H1 (cell line): ENCODE measurements at regions not wholly inside any gene's neighbourhood (a gene's known extent, or its start where the extent isn't known, plus 50 kb on each side); places are given as distances from the start of the nearest gene placed in this dataset.
A peak's percentile ranks its signal among the peaks of the same experiment; 100 is the strongest.

Source experiments
- CTCF ChIA-PET: fragments of 300-600 bp; sonication (Branson Sonifier 250); formaldehyde crosslinking; loops from one replicate; lab custom pipeline; 2021; ENCODE audit not compliant: partially characterized antibody; lab: Charles Lee
- POLR2A ChIA-PET: fragments of 300-600 bp; sonication (Branson Sonifier 250); formaldehyde crosslinking; loops from one replicate; lab custom pipeline; 2021; ENCODE audit warnings: inconsistent platforms; ENCODE audit not compliant: partially characterized antibody; lab: Charles Lee
- DNase-seq, 2 experiments: peaks; one replicate each; pipeline versions ENCODE4 v3.0.0 to v3.0.0-alpha.2; 2010 to 2022; ENCODE audit warnings: low spot score in 2 of 2, low read depth in 1 of 2, mixed read lengths in 1 of 2
- FAIRE-seq: peaks from 2 replicates; lab custom pipeline; 2011; peaks lifted over from hg19 to GRCh38; lab: Jason Lieb, UNC
- H2AFZ ChIP-seq: 2 replicates; pipeline ENCODE4 v1.8.1; 2012; ENCODE audit warnings: low read length, inconsistent platforms
- H2AK5ac ChIP-seq: 2 replicates; pipeline ENCODE4 v1.6.1; 2013; ENCODE audit warnings: low read depth, low read length
- H2BK120ac ChIP-seq: replicated peaks from 2 replicates; pipeline ENCODE3; 2013; ENCODE audit warnings: low read depth, low read length, inconsistent platforms
- H2BK12ac ChIP-seq: 2 replicates; pipeline ENCODE4 v1.6.1; 2013; ENCODE audit warnings: low read depth, low read length
- H2BK15ac ChIP-seq: 2 replicates; pipeline ENCODE4 v1.6.1; 2013; ENCODE audit warnings: low read length
- H2BK20ac ChIP-seq: 2 replicates; pipeline ENCODE4 v1.6.1; 2013; ENCODE audit warnings: low read length
- H2BK5ac ChIP-seq: 2 replicates; pipeline ENCODE4 v1.6.1; 2013; ENCODE audit warnings: low read depth, low read length
- H3K14ac ChIP-seq: 2 replicates; pipeline ENCODE4 v1.6.1; 2013; ENCODE audit warnings: inconsistent platforms; ENCODE audit not compliant: insufficient read length
- H3K18ac ChIP-seq: 2 replicates; pipeline ENCODE4 v1.6.1; 2013; ENCODE audit warnings: low read length; ENCODE audit errors: extremely low read depth
- H3K23ac ChIP-seq: 2 replicates; pipeline ENCODE4 v1.6.1; 2013; ENCODE audit warnings: inconsistent platforms; ENCODE audit not compliant: insufficient read length
- H3K23me2 ChIP-seq: 2 replicates; pipeline ENCODE4 v1.6.1; 2013; ENCODE audit warnings: low read depth, low read length
- H3K27ac ChIP-seq: 2 replicates; pipeline ENCODE4 v1.6.1; 2011; ENCODE audit warnings: low read depth, low read length, inconsistent platforms
- H3K27me3 ChIP-seq, 4 experiments: replicated peaks in 1 of 4; 1 replicate in 1 of 4; 2 replicates in 3 of 4; pipeline versions ENCODE4 v1.6.1 to v1.8.1; 2011 to 2013; ENCODE audit warnings: low read length in 3 of 4, mild to moderate bottlenecking in 3 of 4, inconsistent platforms in 2 of 4, mixed read lengths in 2 of 4, moderate library complexity in 1 of 4; ENCODE audit not compliant: control insufficient read depth in 3 of 4, insufficient read depth in 3 of 4; ENCODE audit errors: extremely low read depth in 1 of 4
- H3K36me3 ChIP-seq, 4 experiments: 2 replicates each; pipeline versions ENCODE4 v1.6.1 to v1.8.1; 2011 to 2013; ENCODE audit warnings: mild to moderate bottlenecking in 4 of 4, low read length in 3 of 4, moderate library complexity in 2 of 4, control low read depth in 1 of 4, inconsistent platforms in 1 of 4; ENCODE audit not compliant: insufficient read depth in 4 of 4, control insufficient read depth in 2 of 4
- H3K4ac ChIP-seq: replicated peaks from 2 replicates; pipeline ENCODE3; 2013; ENCODE audit warnings: low read length, low read depth, mixed read lengths, inconsistent platforms; ENCODE audit not compliant: insufficient read length
- H3K4me1 ChIP-seq, 4 experiments: replicated peaks in 1 of 4; 1 replicate in 1 of 4; 2 replicates in 3 of 4; pipeline versions ENCODE4 v1.6.1 to v1.8.1; 2011 to 2013; ENCODE audit warnings: low read length in 3 of 4, inconsistent platforms in 2 of 4, mixed read lengths in 1 of 4; ENCODE audit not compliant: insufficient read depth in 4 of 4, control insufficient read depth in 3 of 4
- H3K4me2 ChIP-seq, 2 experiments: 2 replicates each; pipeline versions ENCODE4 v1.6.1 to v1.8.1; 2011 to 2013; ENCODE audit warnings: low read depth in 2 of 2, low read length in 2 of 2, control low read depth in 1 of 2, inconsistent platforms in 1 of 2, mild to moderate bottlenecking in 1 of 2; ENCODE audit not compliant: insufficient read depth in 1 of 2
- H3K4me3 ChIP-seq, 4 experiments: fragments of 200-600, 300-600 bp in 1 of 4; sonication (generic), shearing (Covaris generic), sonication (Bioruptor Twin) in 1 of 4; 2 replicates each; pipeline versions ENCODE4 v1.5.1 to v1.8.1; 2011 to 2016; ENCODE audit warnings: low read length in 4 of 4, low read depth in 3 of 4, control low read depth in 2 of 4, inconsistent platforms in 2 of 4, mild to moderate bottlenecking in 2 of 4, mixed read lengths in 1 of 4, moderate library complexity in 1 of 4; ENCODE audit not compliant: insufficient read depth in 2 of 4; ENCODE audit errors: extremely low read depth in 1 of 4
- H3K56ac ChIP-seq: replicated peaks from 2 replicates; pipeline ENCODE3; 2013; ENCODE audit warnings: low read depth, mild to moderate bottlenecking, mixed read lengths, low read length, inconsistent platforms; ENCODE audit not compliant: insufficient read length
- H3K79me1 ChIP-seq: 2 replicates; pipeline ENCODE4 v1.6.1; 2013; ENCODE audit warnings: low read depth, low read length, control low read depth
- H3K79me2 ChIP-seq, 2 experiments: 2 replicates each; pipeline versions ENCODE4 v1.6.1 to v1.8.1; 2012 to 2013; ENCODE audit warnings: low read length in 2 of 2, mild to moderate bottlenecking in 2 of 2, inconsistent platforms in 1 of 2; ENCODE audit not compliant: insufficient read depth in 2 of 2, control insufficient read depth in 1 of 2
- H3K9ac ChIP-seq, 4 experiments: replicated peaks in 1 of 4; 1 replicate in 1 of 4; 2 replicates in 3 of 4; pipeline versions ENCODE4 v1.6.1 to v1.8.1; 2011 to 2013; ENCODE audit warnings: low read depth in 3 of 4, low read length in 3 of 4, control low read depth in 2 of 4, mild to moderate bottlenecking in 2 of 4, moderate library complexity in 2 of 4, inconsistent platforms in 1 of 4; ENCODE audit errors: extremely low read depth in 1 of 4
- H3K9me3 ChIP-seq, 2 experiments: 2 replicates each; pipeline versions ENCODE4 v1.6.1 to v1.8.1; 2012 to 2013; ENCODE audit warnings: mild to moderate bottlenecking in 2 of 2, moderate library complexity in 2 of 2, control low read depth in 1 of 2, inconsistent platforms in 1 of 2, low read depth in 1 of 2, low read length in 1 of 2, mixed read lengths in 1 of 2; ENCODE audit not compliant: insufficient read depth in 2 of 2
- H4K20me1 ChIP-seq, 2 experiments: replicated peaks in 1 of 2; 2 replicates each; pipeline versions ENCODE3 to v1.8.1; 2011 to 2013; ENCODE audit warnings: inconsistent platforms in 2 of 2, low read length in 2 of 2, mild to moderate bottlenecking in 1 of 2; ENCODE audit not compliant: insufficient read depth in 2 of 2, control insufficient read depth in 1 of 2
- H4K5ac ChIP-seq: 2 replicates; pipeline ENCODE4 v1.6.1; 2013; ENCODE audit warnings: low read length, low read depth, mixed read lengths, inconsistent platforms; ENCODE audit not compliant: insufficient read length
- H4K8ac ChIP-seq: 2 replicates; pipeline ENCODE4 v1.8.0; 2013; ENCODE audit warnings: mild to moderate bottlenecking, moderate library complexity, low read length, inconsistent platforms; ENCODE audit not compliant: insufficient read depth; ENCODE audit errors: extremely low read depth
- H4K91ac ChIP-seq: replicated peaks from 2 replicates; pipeline ENCODE3; 2013; ENCODE audit warnings: low read length, mixed read lengths, inconsistent platforms; ENCODE audit not compliant: insufficient read length
- RAD21 ChIP-seq, 2 experiments: IDR thresholded peaks in 1 of 2; conservative IDR thresholded peaks in 1 of 2; 2 replicates each; pipeline ENCODE4 v1.6.1; 2011; ENCODE audit warnings: low read depth in 2 of 2, low read length in 2 of 2, improper control_type of control experiment in 1 of 2, inconsistent platforms in 1 of 2, mild to moderate bottlenecking in 1 of 2, moderate library complexity in 1 of 2
- YY1 ChIP-seq: IDR thresholded peaks from 2 replicates; pipeline ENCODE4 v1.6.1; 2011; ENCODE audit warnings: low read depth, mild to moderate bottlenecking, low read length
- WGBS, 2 experiments: shearing (Covaris generic) in 1 of 2; methylation state at CpG; one replicate each; pipeline versions ENCODE4 v1.1.6 to v1.1.7; 2013 to 2015; ENCODE audit warnings: low lambda C conversion rate in 2 of 2, mixed read lengths in 2 of 2, inconsistent platforms in 1 of 2, low coverage in 1 of 2, missing lambda C conversion rate in 1 of 2; ENCODE audit not compliant: insufficient replicate concordance in 2 of 2, insufficient coverage in 1 of 2, insufficient read length in 1 of 2; ENCODE audit errors: extremely low coverage in 1 of 2, missing lambda C conversion rate in 1 of 2; 5-methylcytosine and 5-hydroxymethylcytosine counted together

DNA sequence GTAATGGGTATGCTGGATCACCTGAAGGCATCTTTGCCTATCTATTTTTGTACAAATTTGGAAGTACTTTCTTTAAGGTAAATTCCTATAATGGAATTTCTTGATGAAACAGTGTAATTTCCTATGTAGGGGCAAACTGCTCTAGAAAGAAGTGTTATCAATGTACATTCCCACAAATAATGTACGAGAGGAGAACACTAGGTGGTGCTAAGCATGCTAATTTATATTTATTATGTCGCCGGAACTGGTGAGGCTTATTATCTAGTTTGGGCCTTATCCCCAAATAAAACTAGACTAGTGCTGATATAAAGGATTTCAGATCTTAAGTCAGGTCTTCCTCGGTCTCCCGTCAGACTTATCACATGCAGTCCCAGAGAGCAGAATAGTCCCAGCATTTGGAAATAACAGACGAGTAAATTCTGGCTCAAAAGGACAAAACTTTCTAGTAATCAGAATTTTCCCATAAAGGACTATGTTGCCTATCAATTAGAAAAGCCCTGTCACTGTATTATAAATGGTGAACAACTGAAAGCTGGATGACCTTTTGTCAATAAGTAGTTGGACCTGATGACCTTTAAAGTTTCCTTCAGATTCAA lies 86.9 kb upstream of the RBBP8 start:
- Histone ChIP-seq H3K9ac (no peak overlapping the region), H2AFZ (no peak overlapping the region), H3K18ac (no peak overlapping the region), H3K4me1 (no peaks in the 10 kb centered on the region), H2AK5ac (no peak overlapping the region), H3K4me2 (no peak overlapping the region), H3K36me3 (no peaks in the 10 kb centered on the region), H3K23me2 (no peaks in the 10 kb centered on the region), H3K79me2 (no peaks in the 10 kb centered on the region), H4K5ac (no peak overlapping the region), H3K9me3 (no peaks in the 10 kb centered on the region), H4K20me1 (no peaks in the 10 kb centered on the region), H3K79me1 (no peaks in the 10 kb centered on the region), H2BK5ac (no peak overlapping the region), H2BK12ac (no peak overlapping the region), H2BK120ac (no peak overlapping the region), H2BK15ac (no peak overlapping the region), H3K27me3 (no peaks in the 10 kb centered on the region), H3K27ac (no peak overlapping the region), H2BK20ac (no peak overlapping the region), H4K91ac (no peak overlapping the region), H4K8ac (no peak overlapping the region), H3K4ac (no peak overlapping the region), H3K23ac (no peak overlapping the region), H3K4me3 (no peak overlapping the region), H3K56ac (no peak overlapping the region), H3K14ac (no peak overlapping the region)
- CTCF ChIA-PET = interaction anchor here (1.4 to 2.6 kb wide), 3 partner anchors 12 to 137 kb away, joined by 3 to 9 read pairs (median 4); no protein-coding TSS in a partner anchor
- DNase-seq (no peak), FAIRE-seq (peak; percentile 73)
- TF ChIP-seq RAD21 (IDR thresholded peaks at IDR 0.05 in 1 of 2, conservative IDR thresholded peaks at IDR 0.05 in 1 of 2; ENCODE audit: low read depth in 2 of 2, low read length in 2 of 2) (peak in 1 of 2 experiments; percentile 32; a peak in 2 of 4 replicates), YY1 (no peak)
- 85% methylated on average over 6 of the region's 6 CpGs; no CpG with 5 or more reads in 1 of the 2 experiments for WGBS, 2 experiments
- POLR2A ChIA-PET = no interaction called here
